AG09319 (cell line): ENCODE measurements at regions not wholly inside any gene's neighbourhood (a gene's known extent, or its start where the extent isn't known, plus 50 kb on each side); places are given as distances from the start of the nearest gene placed in this dataset.
"Not testable (repeated sequence)": the region's sequence is repeated elsewhere in the genome, so short reads cannot be mapped to it uniquely, and the experiment has no call there.

Source experiments
- DNase-seq: peaks from one replicate; pipeline ENCODE4 v3.0.0-alpha.2; 2010; ENCODE audit warnings: low read depth; ENCODE audit errors: extremely low read depth
- CTCF ChIP-seq: IDR thresholded peaks from 2 replicates; pipeline ENCODE4 v1.5.1; 2011; ENCODE audit warnings: low read depth, mild to moderate bottlenecking, inconsistent platforms, low read length, moderate library complexity

GRCh38 chr15:81885135-81885534 is 160.7 kb downstream of the MEX3B start:
- TF ChIP-seq CTCF: no peak

GRCh38 chr15:81882504-81882903 is 163.3 kb downstream of the MEX3B start:
- no peak for DNase-seq
- TF ChIP-seq CTCF: no peak

More at GRCh38 chr15:81885135-81885534, 160.7 kb downstream of the MEX3B start:
- no peak for DNase-seq

- TF ChIP-seq CTCF: no peak
These were observed 165.0 kb downstream of the MEX3B start for GRCh38 chr15:81880833-81881232.

GRCh38 chr15:81880314-81880713 is 165.5 kb downstream of the MEX3B start:
- no peak for TF ChIP-seq CTCF
- no peak for DNase-seq

More at GRCh38 chr15:81880833-81881232, 165.0 kb downstream of the MEX3B start:
- no peak for DNase-seq

GRCh38 chr15:81875717-81876116 is 170.1 kb downstream of the MEX3B start:
- not testable (repeated sequence) for DNase-seq

- not testable (repeated sequence) for DNase-seq
These were observed 175.1 kb downstream of the MEX3B start for GRCh38 chr15:81870746-81871106.

GRCh38 chr15:81870062-81870745 is 175.6 kb downstream of the MEX3B start:
- DNase-seq: not testable (repeated sequence)

- no peak for TF ChIP-seq CTCF
- no peak for DNase-seq
These were observed 176.5 kb downstream of the MEX3B start for GRCh38 chr15:81869161-81869954.
